Stimulated activated memory B cell treated with anti-CD40 and anti-IgM and Interleukin-4, amounts not matched to agents 10 μg/mL and 1 μg/mL and 100 μg/mL, for 72 hours (primary cell): ENCODE measurements at regions not wholly inside any gene's neighbourhood (a gene's known extent, or its start where the extent isn't known, plus 50 kb on each side); places are given as distances from the start of the nearest gene placed in this dataset.
A peak's percentile ranks its signal among the peaks of the same experiment; 100 is the strongest.

Source experiments
- ATAC-seq: fragments of 150-1000 bp; cut with Tn5 transposase; 2 replicates; pipeline ENCODE4 v1.10.0; 2021
- H3K27ac Mint-ChIP-seq: one replicate; pipeline ENCODE4 v1.8.0; 2022; ENCODE audit warnings: mild to moderate bottlenecking, mixed read lengths
- H3K27me3 Mint-ChIP-seq: one replicate; pipeline ENCODE4 v1.8.0; 2022; ENCODE audit warnings: mixed read lengths
- H3K36me3 Mint-ChIP-seq: one replicate; pipeline ENCODE4 v1.8.0; 2022; ENCODE audit warnings: mixed read lengths
- H3K4me1 Mint-ChIP-seq: one replicate; pipeline ENCODE4 v1.8.0; 2022; ENCODE audit warnings: mixed read lengths
- H3K4me3 Mint-ChIP-seq: one replicate; pipeline ENCODE4 v1.8.0; 2022; ENCODE audit warnings: mild to moderate bottlenecking, moderate library complexity, mixed read lengths
- H3K9me3 Mint-ChIP-seq: one replicate; pipeline ENCODE4 v1.8.0; 2022; ENCODE audit warnings: mixed read lengths

- Mint-ChIP-seq H3K36me3 (no peaks in the 10 kb centered on the region), H3K9me3 (peaks cover under 1% of the 10 kb centered on the region), H3K4me1 (no peaks in the 10 kb centered on the region), H3K27me3 (no peaks in the 10 kb centered on the region), H3K4me3 (no peak overlapping the region), H3K27ac (no peak overlapping the region)
- no peak for ATAC-seq
These were observed 112.5 kb downstream of the CCER1 start for GRCh38 chr12:90842477-90842876.

- H3K27me3 Mint-ChIP-seq: no peaks in the 10 kb centered on the region
- no peak overlapping the region for H3K4me3 Mint-ChIP-seq
- H3K9me3 Mint-ChIP-seq: no peaks in the 10 kb centered on the region
- no peak overlapping the region for H3K27ac Mint-ChIP-seq
- no peaks in the 10 kb centered on the region for H3K4me1 Mint-ChIP-seq
- ATAC-seq: no peak
- H3K36me3 Mint-ChIP-seq: no peaks in the 10 kb centered on the region
These were observed 113.6 kb downstream of the CCER1 start for GRCh38 chr12:90841336-90841735.

- ATAC-seq: no peak
- Mint-ChIP-seq H3K9me3 (no peaks in the 10 kb centered on the region), H3K4me1 (no peaks in the 10 kb centered on the region), H3K27ac (no peak overlapping the region), H3K4me3 (no peak overlapping the region), H3K36me3 (no peaks in the 10 kb centered on the region), H3K27me3 (no peaks in the 10 kb centered on the region)
These were observed 115.6 kb downstream of the CCER1 start for GRCh38 chr12:90839346-90839745.

GRCh38 chr12:90836689-90837088, 118.3 kb downstream of the CCER1 start:
- Mint-ChIP-seq H3K27me3 (no peaks in the 10 kb centered on the region), H3K36me3 (no peaks in the 10 kb centered on the region), H3K4me1 (peaks cover 20% of the 10 kb centered on the region), H3K9me3 (no peaks in the 10 kb centered on the region), H3K4me3 (no peak overlapping the region), H3K27ac (no peak overlapping the region)
- peak; percentile 10 for ATAC-seq

GRCh38 chr12:90833228-90833627, 121.7 kb downstream of the CCER1 start:
- Mint-ChIP-seq H3K36me3 (no peaks in the 10 kb centered on the region), H3K4me3 (no peak overlapping the region), H3K4me1 (peaks cover 21% of the 10 kb centered on the region), H3K27me3 (no peaks in the 10 kb centered on the region), H3K9me3 (no peaks in the 10 kb centered on the region), H3K27ac (no peak overlapping the region)
- ATAC-seq: peak; percentile 24

- Mint-ChIP-seq H3K36me3 (no peaks in the 10 kb centered on the region), H3K27me3 (no peaks in the 10 kb centered on the region), H3K9me3 (no peaks in the 10 kb centered on the region), H3K4me3 (no peak overlapping the region), H3K27ac (no peak overlapping the region), H3K4me1 (peaks cover 21% of the 10 kb centered on the region)
- no peak for ATAC-seq
These were observed 122.5 kb downstream of the CCER1 start for GRCh38 chr12:90832427-90832826.

GRCh38 chr12:90831712-90832111, 123.3 kb downstream of the CCER1 start:
- H3K9me3 Mint-ChIP-seq: no peaks in the 10 kb centered on the region
- H3K4me1 Mint-ChIP-seq: peaks cover 21% of the 10 kb centered on the region
- no peaks in the 10 kb centered on the region for H3K36me3 Mint-ChIP-seq
- H3K4me3 Mint-ChIP-seq: no peak overlapping the region
- no peaks in the 10 kb centered on the region for H3K27me3 Mint-ChIP-seq
- no peak overlapping the region for H3K27ac Mint-ChIP-seq
- no peak for ATAC-seq

- Mint-ChIP-seq H3K9me3 (no peaks in the 10 kb centered on the region), H3K27me3 (no peaks in the 10 kb centered on the region), H3K36me3 (no peaks in the 10 kb centered on the region), H3K4me3 (no peak overlapping the region), H3K4me1 (peaks cover 21% of the 10 kb centered on the region), H3K27ac (no peak overlapping the region)
- ATAC-seq: no peak
These were observed 125.9 kb downstream of the CCER1 start for GRCh38 chr12:90829044-90829443.

- peaks cover 20% of the 10 kb centered on the region for H3K4me1 Mint-ChIP-seq
- no peak overlapping the region for H3K27ac Mint-ChIP-seq
- ATAC-seq: no peak
- no peak overlapping the region for H3K4me3 Mint-ChIP-seq
- no peaks in the 10 kb centered on the region for H3K27me3 Mint-ChIP-seq
- no peaks in the 10 kb centered on the region for H3K9me3 Mint-ChIP-seq
- H3K36me3 Mint-ChIP-seq: no peaks in the 10 kb centered on the region
These were observed 126.4 kb downstream of the CCER1 start for GRCh38 chr12:90828621-90829020.

GRCh38 chr12:90827567-90827966, 127.4 kb downstream of the CCER1 start:
- no peak for ATAC-seq
- Mint-ChIP-seq H3K27me3 (no peaks in the 10 kb centered on the region), H3K36me3 (no peaks in the 10 kb centered on the region)

GRCh38 chr12:90826036-90826435, 128.9 kb downstream of the CCER1 start:
- no peaks in the 10 kb centered on the region for H3K9me3 Mint-ChIP-seq
- H3K27ac Mint-ChIP-seq: no peak overlapping the region
- no peaks in the 10 kb centered on the region for H3K4me1 Mint-ChIP-seq
- no peaks in the 10 kb centered on the region for H3K36me3 Mint-ChIP-seq
- no peaks in the 10 kb centered on the region for H3K27me3 Mint-ChIP-seq
- H3K4me3 Mint-ChIP-seq: no peak overlapping the region
- no peak for ATAC-seq

More at GRCh38 chr12:90827567-90827966, 127.4 kb downstream of the CCER1 start:
- H3K4me3 Mint-ChIP-seq: no peak overlapping the region
- H3K4me1 Mint-ChIP-seq: peaks cover 9% of the 10 kb centered on the region
- H3K9me3 Mint-ChIP-seq: no peaks in the 10 kb centered on the region
- no peak overlapping the region for H3K27ac Mint-ChIP-seq

GRCh38 chr12:90823859-90824258, 131.1 kb downstream of the CCER1 start:
- Mint-ChIP-seq H3K4me1 (no peaks in the 10 kb centered on the region), H3K4me3 (no peak overlapping the region), H3K36me3 (no peaks in the 10 kb centered on the region), H3K9me3 (no peaks in the 10 kb centered on the region), H3K27me3 (no peaks in the 10 kb centered on the region), H3K27ac (no peak overlapping the region)
- ATAC-seq: peak; percentile 43

- ATAC-seq: no peak
- Mint-ChIP-seq H3K27ac (no peak overlapping the region), H3K9me3 (no peaks in the 10 kb centered on the region), H3K27me3 (no peaks in the 10 kb centered on the region), H3K36me3 (no peaks in the 10 kb centered on the region), H3K4me3 (no peak overlapping the region), H3K4me1 (no peaks in the 10 kb centered on the region)
These were observed 135.3 kb downstream of the CCER1 start for GRCh38 chr12:90819709-90820108.

GRCh38 chr12:90816353-90817089, 138.5 kb downstream of the CCER1 start:
- Mint-ChIP-seq H3K4me3 (no peak overlapping the region), H3K4me1 (no peaks in the 10 kb centered on the region), H3K9me3 (no peaks in the 10 kb centered on the region), H3K36me3 (no peaks in the 10 kb centered on the region), H3K27me3 (no peaks in the 10 kb centered on the region), H3K27ac (no peak overlapping the region)
- no peak for ATAC-seq

- Mint-ChIP-seq H3K36me3 (no peaks in the 10 kb centered on the region), H3K9me3 (no peaks in the 10 kb centered on the region), H3K4me1 (no peaks in the 10 kb centered on the region), H3K4me3 (no peak overlapping the region), H3K27ac (no peak overlapping the region), H3K27me3 (no peaks in the 10 kb centered on the region)
- no peak for ATAC-seq
These were observed 145.0 kb downstream of the CCER1 start for GRCh38 chr12:90809940-90810339.

GRCh38 chr12:90808568-90808967, 146.4 kb downstream of the CCER1 start:
- Mint-ChIP-seq H3K4me1 (no peaks in the 10 kb centered on the region), H3K4me3 (no peak overlapping the region), H3K9me3 (no peaks in the 10 kb centered on the region), H3K27ac (no peak overlapping the region), H3K27me3 (no peaks in the 10 kb centered on the region), H3K36me3 (no peaks in the 10 kb centered on the region)
- no peak for ATAC-seq
